ENCODE measurements at regions not wholly inside any gene's neighbourhood (a gene's known extent, or its start where the extent isn't known, plus 50 kb on each side); places are given as distances from the start of the nearest gene placed in this dataset.

- no peak for DNase-seq (ENCODE audit: low read depth)
These were observed 438.9 kb downstream of the ADRA2A start for GRCh38 chr10:111515706-111516105.

GRCh38 chr10:111516144-111516543 is 439.3 kb downstream of the ADRA2A start:
- DNase-seq (ENCODE audit: low read depth): no peak

GRCh38 chr10:111522141-111522540 is 445.3 kb downstream of the ADRA2A start:
- no peak for DNase-seq (ENCODE audit: low read depth)

GRCh38 chr10:111522551-111522950 is 445.7 kb downstream of the ADRA2A start:
- no peak for DNase-seq (ENCODE audit: low read depth)

- no peak for DNase-seq (ENCODE audit: low read depth)
These were observed 446.2 kb downstream of the ADRA2A start for GRCh38 chr10:111523016-111523415.

- no peak for DNase-seq (ENCODE audit: low read depth)
These were observed 447.3 kb downstream of the ADRA2A start for GRCh38 chr10:111524134-111524533.

GRCh38 chr10:111525696-111526095 is 448.9 kb downstream of the ADRA2A start:
- no peak for DNase-seq (ENCODE audit: low read depth)

GRCh38 chr10:111531690-111532089 is 454.9 kb downstream of the ADRA2A start:
- no peak for DNase-seq (ENCODE audit: low read depth)

- DNase-seq (ENCODE audit: low read depth): no peak
These were observed 455.3 kb downstream of the ADRA2A start for GRCh38 chr10:111532139-111532538.

GRCh38 chr10:111539246-111539645 is 462.4 kb downstream of the ADRA2A start:
- no peak for DNase-seq (ENCODE audit: low read depth)

- no peak for DNase-seq (ENCODE audit: low read depth)
These were observed 467.0 kb downstream of the ADRA2A start for GRCh38 chr10:111543854-111544253.

- DNase-seq (ENCODE audit: low read depth): no peak
These were observed 469.2 kb downstream of the ADRA2A start for GRCh38 chr10:111545861-111546605.

GRCh38 chr10:111548084-111548726 is 471.4 kb downstream of the ADRA2A start:
- no peak for DNase-seq (ENCODE audit: low read depth)

GRCh38 chr10:111551001-111551400 is 474.2 kb downstream of the ADRA2A start:
- no peak for DNase-seq (ENCODE audit: low read depth)

- no peak for DNase-seq (ENCODE audit: low read depth)
These were observed 479.8 kb downstream of the ADRA2A start for GRCh38 chr10:111556666-111557065.

GRCh38 chr10:111558211-111558610 is 481.4 kb downstream of the ADRA2A start:
- no peak for DNase-seq (ENCODE audit: low read depth)

- no peak for DNase-seq (ENCODE audit: low read depth)
These were observed 483.2 kb downstream of the ADRA2A start for GRCh38 chr10:111560027-111560426.

- no peak for DNase-seq (ENCODE audit: low read depth)
These were observed 484.3 kb downstream of the ADRA2A start for GRCh38 chr10:111561124-111561523.

- no peak for DNase-seq (ENCODE audit: low read depth)
These were observed 488.7 kb downstream of the ADRA2A start for GRCh38 chr10:111565542-111565941.

- no peak for DNase-seq (ENCODE audit: low read depth)
These were observed 501.2 kb downstream of the ADRA2A start for GRCh38 chr10:111578076-111578475.

GRCh38 chr10:111579473-111579872 is 502.6 kb downstream of the ADRA2A start:
- DNase-seq (ENCODE audit: low read depth): no peak

- DNase-seq (ENCODE audit: low read depth): no peak
These were observed 513.9 kb downstream of the ADRA2A start for GRCh38 chr10:111590703-111591102.

- no peak for DNase-seq (ENCODE audit: low read depth)
These were observed 516.7 kb downstream of the ADRA2A start for GRCh38 chr10:111593578-111593977.

- DNase-seq (ENCODE audit: low read depth): no peak
These were observed 518.3 kb downstream of the ADRA2A start for GRCh38 chr10:111595173-111595572.
